NCI-H82 (cell line): ENCODE measurements at regions not wholly inside any gene's neighbourhood (a gene's known extent, or its start where the extent isn't known, plus 50 kb on each side); places are given as distances from the start of the nearest gene placed in this dataset.

Source experiments
- DNase-seq: peaks from one replicate; lab custom pipeline; 2025; lab: John Stamatoyannopoulos, UW

DNA sequence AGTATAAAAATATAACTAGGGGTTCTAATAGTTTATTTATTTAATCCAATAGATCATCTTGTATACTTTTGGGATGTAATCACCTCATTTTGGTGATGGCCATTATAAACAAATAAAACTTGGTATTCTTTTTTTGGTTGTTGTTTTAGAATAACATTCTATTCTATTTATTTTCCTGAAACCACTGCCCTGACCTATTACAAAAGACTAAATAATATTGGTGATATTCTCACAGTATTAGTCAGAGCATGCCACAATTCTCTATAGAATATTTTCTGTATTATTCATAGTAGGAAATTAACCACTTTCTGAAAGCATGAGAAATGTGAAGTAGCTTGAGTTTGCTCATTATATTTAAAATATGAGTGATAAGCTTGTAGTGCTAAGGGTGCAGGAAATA, 54.1 kb upstream of the LRRC7 start:
- no peak for DNase-seq
